ENCODE measurements at regions not wholly inside any gene's neighbourhood (a gene's known extent, or its start where the extent isn't known, plus 50 kb on each side); places are given as distances from the start of the nearest gene placed in this dataset.

- TF ChIP-seq, protein P1, sequence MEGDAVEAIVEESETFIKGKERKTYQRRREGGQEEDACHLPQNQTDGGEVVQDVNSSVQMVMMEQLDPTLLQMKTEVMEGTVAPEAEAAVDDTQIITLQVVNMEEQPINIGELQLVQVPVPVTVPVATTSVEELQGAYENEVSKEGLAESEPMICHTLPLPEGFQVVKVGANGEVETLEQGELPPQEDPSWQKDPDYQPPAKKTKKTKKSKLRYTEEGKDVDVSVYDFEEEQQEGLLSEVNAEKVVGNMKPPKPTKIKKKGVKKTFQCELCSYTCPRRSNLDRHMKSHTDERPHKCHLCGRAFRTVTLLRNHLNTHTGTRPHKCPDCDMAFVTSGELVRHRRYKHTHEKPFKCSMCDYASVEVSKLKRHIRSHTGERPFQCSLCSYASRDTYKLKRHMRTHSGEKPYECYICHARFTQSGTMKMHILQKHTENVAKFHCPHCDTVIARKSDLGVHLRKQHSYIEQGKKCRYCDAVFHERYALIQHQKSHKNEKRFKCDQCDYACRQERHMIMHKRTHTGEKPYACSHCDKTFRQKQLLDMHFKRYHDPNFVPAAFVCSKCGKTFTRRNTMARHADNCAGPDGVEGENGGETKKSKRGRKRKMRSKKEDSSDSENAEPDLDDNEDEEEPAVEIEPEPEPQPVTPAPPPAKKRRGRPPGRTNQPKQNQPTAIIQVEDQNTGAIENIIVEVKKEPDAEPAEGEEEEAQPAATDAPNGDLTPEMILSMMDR (IDR thresholded peaks at IDR 0.05) = no peak
- TF ChIP-seq POLR2AphosphoS5 (IDR thresholded peaks at IDR 0.05; ENCODE audit: insufficient read depth in 1 of 2, low read depth in 1 of 2) = no peak
These were observed 417.4 kb downstream of the EFNB2 start for GRCh38 chr13:106118050-106118449.

Measured in vagina (tissue), 2 donors.